ENCODE measurements at regions not wholly inside any gene's neighbourhood (a gene's known extent, or its start where the extent isn't known, plus 50 kb on each side); places are given as distances from the start of the nearest gene placed in this dataset.

DNA sequence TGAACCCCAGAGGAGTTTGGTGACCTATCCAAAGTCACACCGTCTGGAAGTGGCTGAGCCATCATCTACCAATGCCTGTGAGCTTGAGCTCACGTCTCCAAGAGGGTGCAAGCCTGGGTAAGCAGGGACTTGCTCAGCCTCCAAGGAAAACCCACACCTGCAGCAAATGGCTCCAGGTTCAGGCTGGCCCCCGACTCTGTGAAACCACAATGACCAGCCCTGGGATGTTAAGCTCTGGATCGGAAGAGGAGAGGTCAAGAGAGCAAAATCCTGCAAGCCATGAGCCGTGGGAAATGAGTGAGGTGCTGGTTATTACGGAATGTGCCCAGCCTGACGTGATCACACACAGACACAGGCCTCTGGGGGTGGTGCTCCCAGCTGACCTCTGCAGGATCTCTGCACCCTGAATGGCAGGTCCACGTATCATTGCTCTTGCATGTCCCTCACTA lies 94.1 kb upstream of the OTOS start:
- peaks cover 14% of the 10 kb centered on the region for H3K4me1 ChIP-seq (ENCODE audit: control insufficient read depth, insufficient read depth, low read length)
- 67% methylated on average over 4 of the region's 8 CpGs; no CpG with 5 or more reads in 1 of the 2 experiments for WGBS, 2 experiments (ENCODE audit: extremely low coverage in 2 of 2, insufficient read length in 1 of 2)
- H2AK5ac ChIP-seq (ENCODE audit: low read depth, low read length) = no peak overlapping the region; the same call in 1 of the 2 replicates
- no peaks in the 10 kb centered on the region for H3K79me1 ChIP-seq (ENCODE audit: low read depth in 1 of 2, low read length in 2 of 2)
- POLR2A ChIA-PET (ENCODE audit: unreplicated experiment) = no interaction called here
- peak; percentile 8 for DNase-seq
- no TSS peak for BruUV-seq (replicated peaks)
- dilution Hi-C loops (cut with HindIII; ENCODE audit: low sequenced_read_pairs, unreplicated experiment) (no loop called here), intact Hi-C loops (cut with micrococcal nuclease) (loop anchor here (5.0 kb wide), 2 partner anchors 138 to 333 kb away; partner anchors contain the start of gene RNPEPL1), in situ Hi-C loops (cut with MboI; ENCODE audit: low sequenced_read_pairs) (loop anchor here (5.0 kb wide), 1 partner anchor 203 kb away; the partner anchor contains the start of gene GPC1)
- H4K91ac ChIP-seq (ENCODE audit: insufficient read depth, low read depth, low read length) = no peak overlapping the region
- H2BK20ac ChIP-seq (ENCODE audit: low read depth, low read length) = no peak overlapping the region
- H3K9me3 ChIP-seq (ENCODE audit: control insufficient read depth, insufficient read depth, low read length) = peaks cover 2% of the 10 kb centered on the region
- H3K23ac ChIP-seq (ENCODE audit: low read depth, low read length) = no peak overlapping the region
- H3K18ac ChIP-seq (ENCODE audit: low read depth, low read length) = no peak overlapping the region
- no peak for ATAC-seq (ENCODE audit: low read depth)
- TF ChIP-seq RAD21 (IDR thresholded peaks at IDR 0.05; ENCODE audit: low read length) = no peak
- no peak for TF ChIP-seq RFX5 (IDR thresholded peaks at IDR 0.05; ENCODE audit: low read depth, low read length)
- no peak for TF ChIP-seq RCOR1 (IDR thresholded peaks at IDR 0.05; ENCODE audit: insufficient replicate concordance, low read length)
- TF ChIP-seq FOS (IDR thresholded peaks at IDR 0.05; ENCODE audit: low read depth, low read length) = no peak
- TF ChIP-seq MXI1 (IDR thresholded peaks at IDR 0.05; ENCODE audit: borderline replicate concordance, low read depth, low read length) = no peak
- no peak for TF ChIP-seq SMC3 (IDR thresholded peaks at IDR 0.05; ENCODE audit: low read depth, low read length)
- no peak for TF ChIP-seq NFE2L2 (IDR thresholded peaks at IDR 0.05; ENCODE audit: low read depth, low read length)
- TF ChIP-seq POLR2A (IDR thresholded peaks at IDR 0.05; ENCODE audit: low read depth, low read length) = no peak
- TF ChIP-seq CEBPB (IDR thresholded peaks at IDR 0.05; ENCODE audit: low read depth, low read length) = no peak
- no peak for TF ChIP-seq MAFK (IDR thresholded peaks at IDR 0.05; ENCODE audit: low read depth, low read length)
- TF ChIP-seq, protein P1, sequence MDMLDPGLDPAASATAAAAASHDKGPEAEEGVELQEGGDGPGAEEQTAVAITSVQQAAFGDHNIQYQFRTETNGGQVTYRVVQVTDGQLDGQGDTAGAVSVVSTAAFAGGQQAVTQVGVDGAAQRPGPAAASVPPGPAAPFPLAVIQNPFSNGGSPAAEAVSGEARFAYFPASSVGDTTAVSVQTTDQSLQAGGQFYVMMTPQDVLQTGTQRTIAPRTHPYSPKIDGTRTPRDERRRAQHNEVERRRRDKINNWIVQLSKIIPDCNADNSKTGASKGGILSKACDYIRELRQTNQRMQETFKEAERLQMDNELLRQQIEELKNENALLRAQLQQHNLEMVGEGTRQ (IDR thresholded peaks at IDR 0.05; ENCODE audit: low read depth, low read length) = no peak
- no peak for TF ChIP-seq MAZ (IDR thresholded peaks at IDR 0.05; ENCODE audit: borderline replicate concordance, low read depth, low read length)
- TF ChIP-seq, protein P2, sequence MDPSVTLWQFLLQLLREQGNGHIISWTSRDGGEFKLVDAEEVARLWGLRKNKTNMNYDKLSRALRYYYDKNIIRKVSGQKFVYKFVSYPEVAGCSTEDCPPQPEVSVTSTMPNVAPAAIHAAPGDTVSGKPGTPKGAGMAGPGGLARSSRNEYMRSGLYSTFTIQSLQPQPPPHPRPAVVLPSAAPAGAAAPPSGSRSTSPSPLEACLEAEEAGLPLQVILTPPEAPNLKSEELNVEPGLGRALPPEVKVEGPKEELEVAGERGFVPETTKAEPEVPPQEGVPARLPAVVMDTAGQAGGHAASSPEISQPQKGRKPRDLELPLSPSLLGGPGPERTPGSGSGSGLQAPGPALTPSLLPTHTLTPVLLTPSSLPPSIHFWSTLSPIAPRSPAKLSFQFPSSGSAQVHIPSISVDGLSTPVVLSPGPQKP (IDR thresholded peaks at IDR 0.05; ENCODE audit: borderline replicate concordance, low read depth, low read length) = no peak
- no peak for TF ChIP-seq BHLHE40 (IDR thresholded peaks at IDR 0.05; ENCODE audit: low read depth, low read length)
- TF ChIP-seq, protein P3, sequence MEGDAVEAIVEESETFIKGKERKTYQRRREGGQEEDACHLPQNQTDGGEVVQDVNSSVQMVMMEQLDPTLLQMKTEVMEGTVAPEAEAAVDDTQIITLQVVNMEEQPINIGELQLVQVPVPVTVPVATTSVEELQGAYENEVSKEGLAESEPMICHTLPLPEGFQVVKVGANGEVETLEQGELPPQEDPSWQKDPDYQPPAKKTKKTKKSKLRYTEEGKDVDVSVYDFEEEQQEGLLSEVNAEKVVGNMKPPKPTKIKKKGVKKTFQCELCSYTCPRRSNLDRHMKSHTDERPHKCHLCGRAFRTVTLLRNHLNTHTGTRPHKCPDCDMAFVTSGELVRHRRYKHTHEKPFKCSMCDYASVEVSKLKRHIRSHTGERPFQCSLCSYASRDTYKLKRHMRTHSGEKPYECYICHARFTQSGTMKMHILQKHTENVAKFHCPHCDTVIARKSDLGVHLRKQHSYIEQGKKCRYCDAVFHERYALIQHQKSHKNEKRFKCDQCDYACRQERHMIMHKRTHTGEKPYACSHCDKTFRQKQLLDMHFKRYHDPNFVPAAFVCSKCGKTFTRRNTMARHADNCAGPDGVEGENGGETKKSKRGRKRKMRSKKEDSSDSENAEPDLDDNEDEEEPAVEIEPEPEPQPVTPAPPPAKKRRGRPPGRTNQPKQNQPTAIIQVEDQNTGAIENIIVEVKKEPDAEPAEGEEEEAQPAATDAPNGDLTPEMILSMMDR (conservative IDR thresholded peaks at IDR 0.05; ENCODE audit: low read depth, low read length) = no peak
- TF ChIP-seq CHD1 (IDR thresholded peaks at IDR 0.05; ENCODE audit: low read depth, low read length) = no peak
- no peak overlapping the region for H2BK120ac ChIP-seq (ENCODE audit: low read depth, low read length)
- no peaks in the 10 kb centered on the region for H3K36me3 ChIP-seq (ENCODE audit: control insufficient read depth, insufficient read depth, low read length)
- no peak overlapping the region for H3K4me3 ChIP-seq (ENCODE audit: insufficient read depth, low read depth, low read length)
- H3K9ac ChIP-seq (ENCODE audit: low read depth, low read length) = no peak overlapping the region
- peaks cover 8% of the 10 kb centered on the region for H3K9me1 ChIP-seq (ENCODE audit: insufficient read depth, low read length)
- no peak overlapping the region for H4K5ac ChIP-seq (ENCODE audit: low read depth, low read length)
- peak overlapping the region; percentile 6; the same call in 1 of the 2 replicates for H3K4ac ChIP-seq (ENCODE audit: low read depth, low read length)
- no peaks in the 10 kb centered on the region for H4K20me1 ChIP-seq (ENCODE audit: insufficient read depth, low read length)
- CTCF ChIA-PET = interaction anchor here (1.0 kb wide), 1 partner anchor 204 kb away, joined by 3 read pairs; no protein-coding TSS in a partner anchor
- H2AFZ ChIP-seq (replicated peaks; ENCODE audit: low read length, poor library complexity) = no peak overlapping the region
- no peak overlapping the region for H3K4me2 ChIP-seq (ENCODE audit: low read depth, low read length)
- no peak overlapping the region for H3K27ac ChIP-seq (ENCODE audit: insufficient read depth, low read length)
- H3K27me3 ChIP-seq (ENCODE audit: control insufficient read depth, insufficient read depth, low read length) = no peaks in the 10 kb centered on the region; the same call in 1 of the 2 replicates
- no peak overlapping the region for H4K8ac ChIP-seq (ENCODE audit: low read depth in 2 of 2, low read length in 2 of 2)
- peak overlapping the region; percentile 74 for H2AK9ac ChIP-seq (replicated peaks; ENCODE audit: low read depth, low read length, poor library complexity)
- H2BK5ac ChIP-seq (ENCODE audit: low read depth, low read length, poor library complexity, severe bottlenecking) = no peak overlapping the region
- no peak overlapping the region for H2BK15ac ChIP-seq (ENCODE audit: low read depth, low read length)
- H3K14ac ChIP-seq (replicated peaks; ENCODE audit: low read depth, low read length) = no peak overlapping the region
- H3K56ac ChIP-seq (ENCODE audit: extremely low read depth, insufficient read depth, low read length) = no peak overlapping the region

All from IMR-90 (cell line).